ENCODE measurements at regions not wholly inside any gene's neighbourhood (a gene's known extent, or its start where the extent isn't known, plus 50 kb on each side); places are given as distances from the start of the nearest gene placed in this dataset.

- DNase-seq = no peak
These were observed 443.9 kb upstream of the KLF4 start for GRCh38 chr9:107933516-107933915.

DNA sequence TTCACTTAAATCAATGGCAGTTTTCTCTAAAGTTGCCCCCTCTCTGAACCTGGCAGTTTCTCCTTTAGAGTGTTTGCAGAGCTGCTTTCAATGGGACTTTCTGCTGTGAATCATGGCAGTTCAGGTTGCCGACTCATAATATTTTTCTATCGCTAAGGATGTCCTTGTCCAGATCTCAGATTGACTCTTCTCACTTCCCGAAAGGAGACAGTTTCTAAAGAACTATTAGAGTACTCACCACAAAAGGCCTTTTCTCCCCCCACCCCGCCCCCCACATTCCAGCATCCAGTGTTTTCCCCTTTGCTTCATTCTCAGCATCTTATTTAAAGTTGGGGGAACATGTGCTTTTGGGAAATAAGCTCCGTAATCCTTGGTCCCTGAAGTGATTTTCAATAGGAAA is 443.5 kb upstream of the KLF4 start:
- DNase-seq = no peak

DNA sequence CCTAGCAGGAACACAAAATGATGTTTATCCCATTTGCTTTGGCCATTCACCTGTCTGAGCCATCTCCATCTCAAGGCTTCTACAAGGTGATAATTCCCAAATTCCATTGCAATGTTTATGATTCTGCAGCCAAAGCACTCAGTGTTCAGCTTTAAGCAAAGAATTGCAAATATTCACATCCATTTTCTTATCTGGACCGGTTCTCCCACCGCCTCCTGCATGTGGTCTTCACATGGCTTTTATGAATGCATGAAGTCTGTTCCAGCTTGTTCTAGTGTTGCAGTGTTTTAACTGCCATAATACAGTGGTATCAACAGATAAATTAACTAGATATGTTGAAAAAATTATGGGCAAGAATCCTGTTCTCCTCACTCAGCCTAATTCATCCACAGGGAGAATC is 443.0 kb upstream of the KLF4 start:
- no peak for DNase-seq

DNA sequence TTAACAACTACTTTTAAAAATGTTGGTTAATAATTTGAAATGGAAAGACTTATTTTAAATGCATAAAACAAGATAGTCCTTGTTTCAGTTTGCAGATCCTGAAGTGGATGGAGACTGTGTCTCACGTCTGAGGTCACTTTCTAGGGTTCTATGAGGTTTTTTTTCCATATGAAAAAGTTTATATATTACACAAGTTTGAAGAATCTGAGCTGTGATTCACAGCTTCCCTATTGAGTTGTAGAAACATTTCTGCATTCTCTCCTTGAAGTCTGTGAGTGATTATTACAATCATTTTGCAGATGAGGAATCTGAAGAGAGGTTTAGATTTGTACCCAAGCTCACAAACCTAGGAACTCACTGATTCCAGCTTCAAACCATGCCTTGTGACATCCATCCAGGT is 442.5 kb upstream of the KLF4 start:
- DNase-seq = no peak

DNA sequence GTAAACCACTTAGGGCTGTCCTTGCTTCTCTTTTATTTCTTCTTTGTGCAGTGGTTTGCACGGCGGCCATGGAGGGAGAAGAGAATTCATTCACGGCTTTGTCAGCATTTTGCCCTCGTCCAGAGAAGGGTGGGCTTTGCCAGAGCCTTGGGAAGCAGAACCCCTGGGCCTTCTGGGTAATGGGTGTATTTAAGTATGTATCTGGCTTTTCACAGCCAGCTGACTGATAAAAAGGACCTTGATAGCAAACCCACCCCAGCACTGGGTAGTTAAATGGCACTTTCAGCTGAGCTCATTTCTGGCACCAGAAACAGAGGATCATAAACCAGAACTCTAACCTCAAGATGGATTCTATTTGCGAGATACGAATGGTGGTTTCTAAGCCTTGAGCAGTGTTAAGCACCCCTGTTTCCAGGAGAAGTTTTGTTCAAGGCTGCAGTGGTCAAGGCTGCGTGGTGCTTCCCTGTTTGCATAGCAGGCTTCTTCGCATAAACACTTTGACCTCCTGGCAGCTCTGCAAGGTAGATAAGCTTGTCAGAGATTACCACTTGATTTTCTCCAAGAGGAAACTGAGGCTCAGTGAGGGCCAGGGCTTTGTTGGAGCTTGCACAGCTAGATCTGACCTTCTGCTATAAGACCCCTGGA is 441.6 kb upstream of the KLF4 start:
- DNase-seq = no peak

GRCh38 chr9:107929443-107929842 is 439.9 kb upstream of the KLF4 start:
- DNase-seq = no peak

DNA sequence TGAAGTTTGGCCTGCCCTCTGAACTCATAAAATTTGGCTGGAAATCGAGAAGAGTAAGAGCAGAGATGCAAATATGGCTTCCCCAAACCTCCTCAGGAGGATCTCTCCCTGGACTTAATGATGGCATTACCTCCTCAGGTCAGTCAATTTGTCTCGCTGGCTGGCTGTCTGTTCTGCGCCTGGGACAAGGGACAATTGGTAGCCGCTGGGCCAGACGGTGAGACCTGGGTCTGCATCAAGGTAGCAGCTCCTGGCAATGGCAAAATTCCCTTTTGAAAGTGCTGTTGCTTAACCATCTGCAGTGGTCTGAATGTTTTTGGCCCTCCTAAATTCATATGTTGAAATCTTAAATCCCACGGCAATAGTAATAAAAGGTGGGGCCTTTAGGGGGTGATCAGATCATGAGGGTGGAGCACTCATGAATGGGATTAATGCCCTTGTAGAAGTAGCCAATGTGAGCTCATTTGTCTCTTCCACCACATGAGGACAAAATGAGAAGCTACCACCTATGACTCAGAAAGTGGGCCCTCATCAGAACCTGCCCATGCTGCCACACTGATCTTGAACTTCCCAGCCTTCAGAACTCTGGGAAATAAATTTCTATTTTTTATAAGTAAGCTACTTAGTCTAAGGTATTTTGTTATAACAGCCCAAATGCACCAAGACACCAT is 439.3 kb upstream of the KLF4 start:
- DNase-seq = no peak

- DNase-seq = no peak
These were observed 437.7 kb upstream of the KLF4 start for GRCh38 chr9:107927276-107927675.

DNA sequence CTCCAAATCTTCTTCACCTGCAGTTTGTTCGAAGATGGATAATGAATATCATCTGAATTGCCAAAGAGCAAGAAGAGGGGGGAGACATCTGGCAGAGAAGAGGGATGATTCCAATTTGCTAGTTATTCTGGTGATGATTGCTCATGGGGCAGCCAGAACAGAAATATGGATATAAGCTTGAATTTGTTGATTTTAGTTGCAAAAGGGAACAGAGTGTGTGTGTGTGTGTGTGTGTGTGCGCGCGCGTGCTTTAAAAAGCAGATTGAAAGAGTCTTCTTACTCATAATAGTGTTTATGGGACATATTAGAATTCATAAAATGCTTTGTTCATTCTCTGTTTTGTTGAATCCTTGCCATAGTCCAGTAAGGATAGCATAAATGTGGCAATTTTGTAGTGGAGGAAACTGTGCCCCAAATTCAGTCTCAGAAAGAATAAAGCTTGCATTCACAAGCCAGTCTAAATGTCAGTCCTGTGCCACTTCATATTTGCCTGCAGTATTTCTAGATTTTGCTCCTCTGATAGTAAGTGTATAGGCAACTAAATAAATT is 436.3 kb upstream of the KLF4 start:
- DNase-seq = no peak

GRCh38 chr9:107922260-107922659 is 432.7 kb upstream of the KLF4 start:
- DNase-seq = no peak

DNA sequence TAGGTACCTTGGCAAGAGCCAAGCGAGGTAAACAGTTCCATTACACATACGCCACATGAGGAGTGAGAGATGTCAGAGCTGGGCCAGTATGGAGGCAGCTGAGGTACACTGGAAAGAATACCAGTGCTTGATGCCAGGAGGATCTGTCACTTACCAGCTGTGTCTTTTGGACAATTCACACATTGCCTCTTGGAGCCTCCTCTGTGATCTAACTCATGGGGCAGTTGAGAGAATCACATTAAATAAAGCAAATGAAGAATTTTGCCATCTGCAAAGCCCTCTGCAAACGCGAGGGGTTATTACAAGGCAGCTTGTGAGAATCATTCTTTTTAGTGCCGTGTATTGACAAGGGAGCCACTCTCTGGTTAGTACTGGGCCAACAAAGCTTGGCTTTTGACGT is 429.7 kb upstream of the KLF4 start:
- DNase-seq = no peak

- no peak for DNase-seq
These were observed 429.2 kb upstream of the KLF4 start for GRCh38 chr9:107918749-107919148.

DNA sequence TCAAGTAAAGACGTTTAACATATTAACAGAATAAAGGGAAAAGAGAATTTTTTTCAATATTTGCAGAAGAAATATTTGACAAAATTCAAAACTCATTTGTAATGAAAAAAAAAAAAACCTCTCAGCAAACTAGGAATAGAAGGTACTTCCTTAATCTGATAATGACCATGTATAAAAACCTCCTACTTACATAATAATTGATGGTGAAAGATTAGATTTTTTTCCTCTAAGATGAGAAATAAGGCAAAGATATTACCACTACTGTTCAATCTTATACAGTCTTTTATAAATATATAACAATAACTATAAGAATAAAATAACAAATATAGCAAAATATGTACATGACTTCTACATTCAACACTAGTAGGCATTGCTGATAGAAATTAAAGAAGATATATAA is 424.6 kb upstream of the KLF4 start:
- no peak for DNase-seq

DNA sequence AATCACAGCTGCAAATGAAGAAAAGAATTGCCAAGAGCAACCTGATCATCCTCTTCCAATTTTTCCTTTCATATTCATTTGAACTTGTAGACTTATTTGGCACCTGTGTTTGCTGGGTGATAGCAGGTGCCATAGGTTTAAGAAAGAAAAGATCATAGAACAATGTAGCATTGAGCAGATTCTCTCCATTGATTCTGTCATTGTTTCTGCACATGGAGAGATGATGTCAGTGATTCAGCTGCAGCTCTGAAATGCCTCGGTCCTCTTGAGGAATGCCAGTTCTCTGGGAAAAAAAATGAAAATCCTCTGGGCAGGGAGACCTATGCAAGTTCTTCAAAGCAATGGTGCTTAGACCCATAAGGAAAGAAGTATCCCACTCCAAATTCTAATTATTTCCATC is 418.1 kb upstream of the KLF4 start:
- DNase-seq = no peak

GRCh38 chr9:107907255-107907654 is 417.7 kb upstream of the KLF4 start:
- DNase-seq = no peak

DNA sequence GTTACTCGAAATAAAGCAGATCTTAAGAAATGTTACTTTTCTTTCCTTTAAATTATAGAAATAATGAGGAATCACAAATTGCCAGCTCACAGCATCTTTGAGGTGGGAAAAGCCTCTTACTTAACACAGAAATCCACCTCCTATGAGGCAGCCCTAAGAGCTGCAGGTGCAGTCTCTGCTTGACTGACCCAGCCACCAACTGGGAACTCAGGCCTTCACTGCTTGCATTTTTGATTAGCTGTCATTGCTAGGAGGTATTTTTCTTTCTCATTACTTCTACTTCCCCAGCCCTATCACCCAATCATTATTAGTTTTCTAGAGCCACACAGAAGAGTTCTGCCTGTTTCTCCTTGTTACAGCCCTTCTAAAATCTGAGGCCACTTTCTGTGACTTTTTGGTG is 416.5 kb upstream of the KLF4 start:
- DNase-seq = no peak

DNA sequence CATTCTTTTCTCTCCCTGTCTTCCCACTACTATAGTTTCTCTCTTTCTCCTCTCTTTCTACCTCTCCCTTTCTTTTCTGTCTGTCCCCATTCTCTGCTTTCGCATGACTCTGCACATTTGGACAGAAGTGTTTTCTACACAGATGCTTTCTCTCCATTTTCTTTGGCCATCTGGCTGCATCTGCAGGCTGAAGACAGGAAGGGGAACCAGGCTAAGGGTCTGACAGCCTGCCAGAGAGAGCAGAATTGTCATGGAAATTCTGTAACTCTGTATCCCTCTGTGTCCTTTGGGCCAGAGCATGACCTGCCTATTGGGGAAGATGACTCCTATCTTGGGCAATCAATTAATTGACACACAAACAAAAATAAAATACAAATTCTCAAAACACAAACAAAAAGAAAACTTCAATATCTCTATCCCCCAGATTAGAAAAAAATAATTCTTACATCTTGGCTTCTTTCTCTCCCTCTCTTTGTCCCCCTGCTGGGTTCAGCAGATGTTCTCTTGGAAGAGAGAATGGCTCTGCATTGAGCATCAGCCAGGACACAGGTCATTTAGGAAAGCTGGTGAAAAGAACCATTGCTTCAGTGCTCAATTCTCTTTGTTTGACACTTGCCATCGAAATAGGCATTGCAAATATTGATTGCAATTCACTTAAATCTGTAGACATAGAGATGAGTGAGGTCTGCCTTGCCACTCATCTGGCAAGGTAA is 415.9 kb upstream of the KLF4 start:
- no peak for DNase-seq

DNA sequence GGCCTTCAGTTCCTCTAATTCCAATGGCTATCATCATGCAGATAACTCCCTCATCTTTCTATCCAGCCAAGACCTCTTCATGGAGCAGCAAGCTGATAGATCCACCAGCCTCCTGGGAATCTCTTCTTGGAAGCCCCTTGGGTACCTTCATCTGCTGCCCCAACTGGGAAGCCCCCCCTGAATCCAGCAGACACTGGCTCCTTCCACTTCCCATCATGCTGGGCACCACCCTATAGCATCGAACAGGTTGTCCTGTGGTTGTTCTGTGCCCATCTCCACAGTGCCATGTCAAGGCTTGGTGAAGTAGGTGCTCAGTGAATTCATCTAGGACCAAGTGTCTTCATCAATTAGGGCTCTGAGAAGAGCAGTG is 410.4 kb upstream of the KLF4 start:
- no peak for DNase-seq

- no peak for DNase-seq
These were observed 409.2 kb upstream of the KLF4 start for GRCh38 chr9:107898761-107899160.

GRCh38 chr9:107896544-107896943 is 407.0 kb upstream of the KLF4 start:
- no peak for DNase-seq

DNA sequence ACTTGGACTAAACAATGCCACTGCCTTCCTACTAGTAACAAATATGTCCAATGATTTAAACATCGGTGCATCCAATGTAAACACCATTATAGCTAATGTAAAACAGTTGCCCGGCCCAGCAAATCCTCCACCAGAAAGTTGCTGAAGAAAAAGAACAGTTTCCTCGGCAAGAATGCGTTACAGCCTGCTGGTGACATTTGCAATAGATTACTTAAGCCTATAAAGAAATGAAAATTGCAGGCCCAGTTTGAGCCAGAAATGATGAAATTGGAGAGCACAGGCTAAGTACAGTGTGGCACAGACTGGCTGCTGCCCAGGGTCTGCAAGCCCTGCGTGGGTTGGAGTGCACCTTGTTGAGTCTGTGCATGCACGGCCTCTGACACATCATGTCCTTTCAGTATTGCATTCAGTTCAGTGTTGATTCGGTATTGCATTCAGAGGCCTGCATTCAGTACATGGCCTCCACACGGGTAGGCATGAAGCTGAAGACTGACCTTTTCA is 406.0 kb upstream of the KLF4 start:
- DNase-seq = no peak

DNA sequence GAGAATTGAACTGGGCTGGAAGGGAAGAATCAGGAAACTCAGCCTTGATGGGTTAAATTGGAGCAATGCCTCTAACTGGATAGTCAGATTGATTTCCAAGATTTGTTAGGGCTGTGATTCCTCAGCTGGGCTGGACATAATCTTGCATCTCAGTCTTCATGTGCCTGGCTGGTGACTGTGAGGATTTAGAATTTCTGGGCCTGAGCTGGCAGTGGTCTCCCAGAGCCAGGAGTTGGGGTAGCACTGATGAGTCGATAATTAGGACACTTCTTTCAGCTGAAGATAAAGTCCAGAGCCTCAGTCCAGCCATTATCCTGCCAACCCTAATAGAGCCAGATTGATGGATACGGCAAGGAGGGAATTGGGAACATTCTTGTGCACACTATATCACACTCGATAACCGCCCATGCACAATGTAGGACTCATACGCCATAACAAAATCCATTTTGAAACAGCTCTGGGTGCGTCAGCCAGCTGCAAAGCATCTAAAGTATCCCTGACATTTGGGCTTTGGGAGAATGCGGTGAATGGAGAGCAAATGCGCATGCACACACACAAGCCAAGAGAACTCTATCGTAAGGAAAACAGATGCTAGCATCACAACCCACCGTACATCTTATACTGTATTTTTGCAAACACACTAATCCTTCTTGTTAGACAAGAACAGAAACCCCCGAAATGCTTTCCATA is 405.1 kb upstream of the KLF4 start:
- no peak for DNase-seq

- DNase-seq = no peak
These were observed 401.4 kb upstream of the KLF4 start for GRCh38 chr9:107890921-107891465.
